ENCODE measurements at regions not wholly inside any gene's neighbourhood (a gene's known extent, or its start where the extent isn't known, plus 50 kb on each side); places are given as distances from the start of the nearest gene placed in this dataset.

DNA sequence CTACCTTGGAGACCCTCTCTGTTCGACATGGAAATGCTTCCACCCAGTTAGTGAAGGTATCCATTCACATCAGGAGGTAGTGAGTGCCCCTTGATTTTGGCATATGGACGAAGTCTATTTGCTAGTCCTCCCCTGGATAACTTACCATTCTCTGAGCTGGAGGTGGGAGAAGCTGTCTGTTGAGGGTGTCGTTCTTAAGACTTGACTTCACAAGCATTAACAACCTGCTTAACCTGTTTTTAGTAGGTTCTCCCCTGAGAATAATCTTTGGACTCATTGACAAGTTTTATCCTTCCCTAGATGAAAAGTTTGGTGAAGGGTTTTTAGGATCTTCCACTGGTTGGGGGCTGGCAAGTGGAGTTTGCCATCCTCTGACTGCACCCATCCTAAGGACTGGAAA lies 1053.8 kb upstream of the CNTN5 start:
- TF ChIP-seq, protein P1, sequence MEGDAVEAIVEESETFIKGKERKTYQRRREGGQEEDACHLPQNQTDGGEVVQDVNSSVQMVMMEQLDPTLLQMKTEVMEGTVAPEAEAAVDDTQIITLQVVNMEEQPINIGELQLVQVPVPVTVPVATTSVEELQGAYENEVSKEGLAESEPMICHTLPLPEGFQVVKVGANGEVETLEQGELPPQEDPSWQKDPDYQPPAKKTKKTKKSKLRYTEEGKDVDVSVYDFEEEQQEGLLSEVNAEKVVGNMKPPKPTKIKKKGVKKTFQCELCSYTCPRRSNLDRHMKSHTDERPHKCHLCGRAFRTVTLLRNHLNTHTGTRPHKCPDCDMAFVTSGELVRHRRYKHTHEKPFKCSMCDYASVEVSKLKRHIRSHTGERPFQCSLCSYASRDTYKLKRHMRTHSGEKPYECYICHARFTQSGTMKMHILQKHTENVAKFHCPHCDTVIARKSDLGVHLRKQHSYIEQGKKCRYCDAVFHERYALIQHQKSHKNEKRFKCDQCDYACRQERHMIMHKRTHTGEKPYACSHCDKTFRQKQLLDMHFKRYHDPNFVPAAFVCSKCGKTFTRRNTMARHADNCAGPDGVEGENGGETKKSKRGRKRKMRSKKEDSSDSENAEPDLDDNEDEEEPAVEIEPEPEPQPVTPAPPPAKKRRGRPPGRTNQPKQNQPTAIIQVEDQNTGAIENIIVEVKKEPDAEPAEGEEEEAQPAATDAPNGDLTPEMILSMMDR (IDR thresholded peaks at IDR 0.05), result no peak
- TF ChIP-seq POLR2A (IDR thresholded peaks at IDR 0.05), result no peak
- no peak for DNase-seq
- no peaks in the 10 kb centered on the region for H3K36me3 ChIP-seq
- H3K9me3 ChIP-seq, result no peaks in the 10 kb centered on the region
- no peak overlapping the region for H3K4me3 ChIP-seq
- H3K27me3 ChIP-seq, result no peaks in the 10 kb centered on the region
- no peaks in the 10 kb centered on the region for H3K4me1 ChIP-seq
- no peak overlapping the region for H3K27ac ChIP-seq

DNA sequence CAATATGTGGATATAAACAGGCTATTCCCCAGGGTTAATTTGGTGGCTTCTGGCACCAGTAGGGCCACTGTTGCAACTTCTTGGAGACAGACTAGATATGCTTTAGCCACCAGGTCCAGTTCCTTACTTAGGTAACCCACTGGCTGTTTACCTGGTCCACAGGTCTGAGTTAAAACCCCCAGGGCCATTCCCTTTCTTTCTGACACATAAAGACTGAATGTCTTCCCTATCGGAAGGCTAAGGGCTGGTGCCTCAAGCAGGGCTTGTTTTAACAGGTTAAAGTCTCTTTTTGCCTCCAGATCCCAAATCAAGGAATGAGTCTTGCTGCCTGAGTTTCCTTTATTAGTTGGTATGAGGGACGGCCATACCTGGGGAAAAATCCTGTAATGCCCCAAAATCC lies 1052.7 kb upstream of the CNTN5 start:
- DNase-seq, result no peak
- H3K4me3 ChIP-seq, result no peak overlapping the region
- no peaks in the 10 kb centered on the region for H3K9me3 ChIP-seq
- no peaks in the 10 kb centered on the region for H3K27me3 ChIP-seq
- H3K27ac ChIP-seq, result no peak overlapping the region
- TF ChIP-seq, protein P1 (IDR thresholded peaks at IDR 0.05), result no peak
- no peak for TF ChIP-seq POLR2A (IDR thresholded peaks at IDR 0.05)
- H3K4me1 ChIP-seq, result no peaks in the 10 kb centered on the region
- no peaks in the 10 kb centered on the region for H3K36me3 ChIP-seq

DNA sequence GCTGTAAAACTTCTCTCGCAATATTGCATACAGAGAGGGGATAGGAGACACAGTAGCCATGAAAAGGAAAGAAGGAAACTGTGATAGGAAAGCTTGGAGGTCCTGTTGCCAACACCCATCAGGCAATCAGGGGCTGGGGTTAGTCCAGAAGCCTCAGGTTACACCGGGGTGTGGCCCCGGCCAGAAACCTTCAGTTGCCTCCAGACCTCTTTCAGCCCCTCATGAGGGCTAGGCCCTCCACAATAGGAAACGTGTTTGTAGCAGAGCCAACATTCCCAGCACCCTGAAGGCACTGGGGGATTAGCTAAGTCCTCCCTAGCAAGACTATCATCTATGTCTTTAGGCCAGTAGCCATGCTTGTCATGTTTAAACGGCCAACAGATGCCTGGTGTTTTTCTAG lies 1048.0 kb upstream of the CNTN5 start:
- H3K4me1 ChIP-seq, result no peaks in the 10 kb centered on the region
- no peaks in the 10 kb centered on the region for H3K27me3 ChIP-seq
- H3K9me3 ChIP-seq, result no peaks in the 10 kb centered on the region
- H3K4me3 ChIP-seq, result no peak overlapping the region
- DNase-seq, result no peak
- no peak overlapping the region for H3K27ac ChIP-seq
- TF ChIP-seq, protein P1 (IDR thresholded peaks at IDR 0.05), result no peak
- TF ChIP-seq POLR2A (IDR thresholded peaks at IDR 0.05), result no peak
- H3K36me3 ChIP-seq, result no peaks in the 10 kb centered on the region

DNA sequence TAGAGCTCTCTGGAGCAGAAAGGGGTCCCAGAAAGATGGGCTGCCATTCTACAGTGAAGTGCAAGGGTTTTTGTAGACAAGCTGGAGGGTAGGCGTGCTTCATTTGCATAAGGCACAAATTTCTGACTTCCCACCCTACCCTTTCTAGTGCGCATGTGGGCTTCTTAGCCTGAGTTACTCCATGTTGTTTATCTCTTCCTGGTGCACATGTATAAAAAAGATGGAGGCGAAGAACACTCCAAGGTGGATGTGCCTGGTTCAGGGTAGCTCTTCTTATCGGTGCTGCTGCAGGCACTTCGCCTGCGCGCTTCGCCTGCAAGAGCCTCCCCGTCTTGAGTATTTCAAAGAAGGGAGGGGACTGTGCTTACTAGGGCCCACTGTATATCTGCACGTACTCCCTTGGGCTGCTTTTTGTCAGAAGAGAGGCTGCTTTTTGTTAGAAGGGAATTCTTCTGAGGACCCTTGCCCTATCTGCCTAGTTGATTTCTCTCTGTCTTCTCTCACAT lies 1047.3 kb upstream of the CNTN5 start:
- Histone ChIP-seq H3K4me3 (no peak overlapping the region), H3K27me3 (no peaks in the 10 kb centered on the region), H3K36me3 (no peaks in the 10 kb centered on the region), H3K9me3 (no peaks in the 10 kb centered on the region), H3K4me1 (no peaks in the 10 kb centered on the region), H3K27ac (no peak overlapping the region)
- no peak for TF ChIP-seq POLR2A (IDR thresholded peaks at IDR 0.05)
- TF ChIP-seq, protein P1 (IDR thresholded peaks at IDR 0.05), result no peak
- no peak for DNase-seq

DNA sequence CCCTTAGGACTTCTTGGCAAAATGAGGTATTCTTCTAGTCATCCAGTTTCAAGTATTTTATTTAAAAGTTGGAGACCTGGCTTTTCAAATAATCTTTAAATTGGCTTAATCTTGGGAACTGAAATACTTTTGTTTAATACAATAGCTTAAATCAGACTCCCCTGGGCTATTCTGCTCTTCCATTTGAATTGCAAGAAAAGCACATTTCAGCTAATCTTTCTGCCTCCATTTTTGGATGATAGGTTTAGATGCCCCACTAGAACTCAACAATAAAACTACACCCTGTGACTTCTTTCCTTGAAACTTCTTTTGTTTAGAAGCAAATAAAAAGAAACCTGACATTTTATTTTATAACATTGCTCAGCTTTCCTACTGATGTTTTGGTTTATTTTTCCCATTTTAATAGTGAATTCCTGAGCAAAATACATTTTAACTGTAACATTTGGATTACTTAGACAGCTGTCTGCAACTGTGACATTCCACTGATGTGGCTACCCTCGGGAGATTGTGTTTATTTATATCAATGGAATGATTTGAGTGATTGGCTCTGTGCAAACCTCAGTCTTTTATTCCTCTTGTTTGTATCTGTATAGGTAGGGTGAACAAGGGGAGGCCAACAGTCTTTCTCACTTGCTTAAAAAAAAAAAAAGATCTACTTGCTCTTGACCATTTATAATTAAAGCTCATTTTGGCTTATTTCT lies 1045.8 kb upstream of the CNTN5 start:
- Histone ChIP-seq H3K4me1 (no peaks in the 10 kb centered on the region), H3K36me3 (no peaks in the 10 kb centered on the region), H3K4me3 (no peak overlapping the region), H3K27ac (no peak overlapping the region), H3K9me3 (no peaks in the 10 kb centered on the region), H3K27me3 (no peaks in the 10 kb centered on the region)
- DNase-seq, result no peak
- TF ChIP-seq, protein P1 (IDR thresholded peaks at IDR 0.05), result no peak
- TF ChIP-seq POLR2A (IDR thresholded peaks at IDR 0.05), result no peak

Measured in Peyer's patch (tissue), 4 donors.